ENCODE measurements at regions not wholly inside any gene's neighbourhood (a gene's known extent, or its start where the extent isn't known, plus 50 kb on each side); places are given as distances from the start of the nearest gene placed in this dataset.

DNA sequence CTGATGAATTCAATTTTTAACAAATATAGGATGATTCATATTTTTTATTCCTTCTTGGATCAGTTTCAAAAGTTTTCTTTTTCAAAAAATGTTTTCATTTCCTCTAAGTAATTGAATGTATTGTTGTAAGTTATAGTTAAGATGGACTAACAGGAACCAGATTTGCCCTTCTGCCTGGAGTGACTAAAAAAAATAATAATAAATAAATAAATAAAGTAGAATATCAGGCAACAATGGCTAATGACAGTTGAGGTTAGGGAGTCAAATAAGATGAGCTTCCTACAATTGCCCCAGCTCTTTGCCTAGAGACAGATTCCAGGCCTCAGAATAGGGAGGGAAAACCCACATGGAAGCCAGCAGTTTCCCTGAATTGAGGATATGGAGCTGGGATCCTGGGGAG, 73.7 kb upstream of the MSI2 start:
- TF ChIP-seq, protein P1, sequence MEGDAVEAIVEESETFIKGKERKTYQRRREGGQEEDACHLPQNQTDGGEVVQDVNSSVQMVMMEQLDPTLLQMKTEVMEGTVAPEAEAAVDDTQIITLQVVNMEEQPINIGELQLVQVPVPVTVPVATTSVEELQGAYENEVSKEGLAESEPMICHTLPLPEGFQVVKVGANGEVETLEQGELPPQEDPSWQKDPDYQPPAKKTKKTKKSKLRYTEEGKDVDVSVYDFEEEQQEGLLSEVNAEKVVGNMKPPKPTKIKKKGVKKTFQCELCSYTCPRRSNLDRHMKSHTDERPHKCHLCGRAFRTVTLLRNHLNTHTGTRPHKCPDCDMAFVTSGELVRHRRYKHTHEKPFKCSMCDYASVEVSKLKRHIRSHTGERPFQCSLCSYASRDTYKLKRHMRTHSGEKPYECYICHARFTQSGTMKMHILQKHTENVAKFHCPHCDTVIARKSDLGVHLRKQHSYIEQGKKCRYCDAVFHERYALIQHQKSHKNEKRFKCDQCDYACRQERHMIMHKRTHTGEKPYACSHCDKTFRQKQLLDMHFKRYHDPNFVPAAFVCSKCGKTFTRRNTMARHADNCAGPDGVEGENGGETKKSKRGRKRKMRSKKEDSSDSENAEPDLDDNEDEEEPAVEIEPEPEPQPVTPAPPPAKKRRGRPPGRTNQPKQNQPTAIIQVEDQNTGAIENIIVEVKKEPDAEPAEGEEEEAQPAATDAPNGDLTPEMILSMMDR (IDR thresholded peaks at IDR 0.05), result no peak
- TF ChIP-seq POLR2A (IDR thresholded peaks at IDR 0.05), result no peak

All from testis (tissue), 2 donors.